GM21576 (cell line): ENCODE measurements at regions not wholly inside any gene's neighbourhood (a gene's known extent, or its start where the extent isn't known, plus 50 kb on each side); places are given as distances from the start of the nearest gene placed in this dataset.
A peak's percentile ranks its signal among the peaks of the same experiment; 100 is the strongest.
"Not testable (repeated sequence)": the region's sequence is repeated elsewhere in the genome, so short reads cannot be mapped to it uniquely, and the experiment has no call there.

Source experiments
- ATAC-seq: cut with Tn5 transposase; IDR thresholded peaks from one replicate; pipeline ENCODE4 v1.9.1; 2021; ENCODE audit warnings: mild to moderate bottlenecking, moderate library complexity; ENCODE audit not compliant: unreplicated experiment

DNA sequence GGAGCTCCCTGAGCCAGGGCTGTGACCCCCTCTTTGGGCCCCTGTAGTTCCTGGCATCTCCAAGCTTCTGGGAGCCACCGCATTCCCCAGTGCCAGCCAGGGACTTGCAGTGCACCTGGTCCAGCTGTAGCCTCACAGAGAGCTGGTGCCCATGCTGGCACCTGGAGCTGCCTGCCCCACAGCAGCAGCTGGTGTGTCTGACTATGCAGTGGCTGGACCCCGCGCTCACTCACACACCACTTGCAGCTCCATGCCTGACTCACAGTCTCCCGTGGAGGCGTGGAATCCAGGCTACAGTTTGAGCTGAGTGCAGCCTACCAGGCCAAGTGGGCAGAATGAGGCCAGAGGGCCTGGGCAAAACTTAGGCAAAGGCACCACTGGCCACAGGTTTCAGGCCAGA, 102.2 kb upstream of the NAMPT start:
- no peak for ATAC-seq

DNA sequence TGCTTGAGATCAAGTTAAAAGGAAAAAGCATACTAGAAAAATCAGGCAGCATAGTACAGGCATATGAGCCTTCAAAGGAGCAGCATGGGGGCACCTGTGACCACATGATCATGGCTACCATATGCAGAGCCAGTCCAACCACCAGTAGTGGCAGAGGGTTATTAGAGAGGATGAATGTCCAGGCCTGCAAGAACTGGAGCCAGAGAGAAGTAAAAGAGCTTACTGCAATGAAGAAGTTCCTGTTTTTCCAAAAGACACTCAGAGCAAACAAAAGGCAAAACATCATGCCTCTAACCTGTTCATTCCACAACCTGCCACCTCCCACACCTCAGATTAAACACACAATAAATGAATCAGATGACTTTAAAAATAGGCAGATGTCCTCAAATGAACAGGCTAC, 99.6 kb upstream of the NAMPT start:
- no peak for ATAC-seq

DNA sequence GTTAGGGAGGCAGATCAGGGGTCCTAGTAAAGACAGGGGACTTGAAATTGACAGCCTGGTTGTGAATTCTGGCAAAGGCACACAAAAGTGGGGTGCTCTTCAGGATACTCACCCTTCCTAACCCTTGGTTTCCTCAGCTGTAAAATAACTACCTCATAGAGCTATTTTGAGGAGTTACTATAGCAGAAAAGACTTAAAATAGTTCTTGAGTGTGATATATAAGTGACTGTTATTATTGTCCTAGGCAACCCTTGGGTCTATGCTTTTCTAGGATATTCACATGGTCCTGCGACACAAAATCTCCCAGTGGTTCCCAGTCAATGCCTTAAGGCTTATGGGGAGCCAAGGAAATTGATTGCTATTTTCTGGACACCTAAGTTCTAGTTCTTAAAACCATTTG, 98.1 kb upstream of the NAMPT start:
- ATAC-seq = no peak

DNA sequence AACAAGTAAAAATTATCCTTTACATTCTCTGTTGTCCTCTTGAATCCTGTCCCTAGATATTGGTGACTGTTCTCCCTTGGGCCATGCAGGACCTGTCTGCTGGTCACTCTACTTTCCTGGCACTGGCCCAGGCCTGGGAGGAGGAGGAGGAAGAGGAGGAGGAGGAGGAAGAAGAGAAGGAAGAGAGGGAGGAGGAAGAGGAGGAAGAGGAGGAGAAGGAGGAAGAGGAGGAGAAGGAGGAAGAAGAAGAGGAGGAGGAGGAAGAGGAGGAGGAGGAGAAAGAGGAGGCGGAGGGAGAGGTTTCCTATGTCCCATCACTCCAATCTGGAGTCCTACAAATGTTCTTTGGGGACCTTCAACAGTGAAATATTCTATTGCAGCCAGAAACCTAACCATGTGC, 97.3 kb upstream of the NAMPT start:
- no peak for ATAC-seq

GRCh38 chr7:106381252-106381651, 96.5 kb upstream of the NAMPT start:
- no peak for ATAC-seq

GRCh38 chr7:106377847-106378361, 93.1 kb upstream of the NAMPT start:
- no peak for ATAC-seq

DNA sequence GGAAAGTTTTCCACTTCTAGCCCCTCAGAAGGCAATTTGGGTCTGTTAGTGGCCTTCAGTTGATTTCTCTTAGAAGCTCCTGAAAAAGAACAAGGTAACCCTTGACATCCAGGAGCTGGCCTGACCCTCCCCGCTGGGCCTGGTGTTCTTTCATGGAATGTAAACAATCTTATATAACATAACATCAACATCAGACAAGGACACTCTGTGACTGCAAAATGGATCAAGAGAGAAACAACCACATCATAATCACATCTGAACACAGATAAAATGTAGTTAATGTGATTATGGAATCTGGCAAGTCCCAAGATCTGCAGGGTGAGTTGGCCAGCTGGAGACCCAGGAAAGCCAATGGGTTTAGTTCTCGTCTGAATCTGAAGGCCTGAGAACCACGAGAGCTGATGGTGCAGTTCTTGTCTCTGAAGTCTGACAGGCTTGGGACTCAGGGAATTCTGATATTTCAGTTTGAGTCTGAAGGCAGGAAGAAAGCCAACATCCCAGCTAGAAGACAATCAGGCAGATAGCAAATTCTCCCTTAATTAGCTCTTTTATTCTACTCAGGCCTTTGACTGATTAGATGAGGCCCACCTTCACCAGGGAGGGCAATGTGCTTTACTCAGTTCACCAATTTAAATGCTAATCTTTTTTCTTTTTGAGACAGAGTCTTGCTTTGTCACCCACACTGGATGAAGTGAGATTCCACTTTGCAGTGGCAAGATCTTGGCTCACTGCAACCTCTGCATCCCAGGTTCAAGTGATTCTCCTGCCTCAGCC, 91.4 kb upstream of the NAMPT start:
- no peak for ATAC-seq

GRCh38 chr7:106375499-106375898, 90.7 kb upstream of the NAMPT start:
- ATAC-seq = no peak

GRCh38 chr7:106374437-106374836, 89.7 kb upstream of the NAMPT start:
- no peak for ATAC-seq

- no peak for ATAC-seq
Measured at GRCh38 chr7:106372595-106373318, 88.0 kb upstream of the NAMPT start.

GRCh38 chr7:106372126-106372525, 87.3 kb upstream of the NAMPT start:
- no peak for ATAC-seq

GRCh38 chr7:106371629-106372028, 86.8 kb upstream of the NAMPT start:
- no peak for ATAC-seq

- ATAC-seq = no peak
Measured at GRCh38 chr7:106370542-106370941, 85.8 kb upstream of the NAMPT start.

DNA sequence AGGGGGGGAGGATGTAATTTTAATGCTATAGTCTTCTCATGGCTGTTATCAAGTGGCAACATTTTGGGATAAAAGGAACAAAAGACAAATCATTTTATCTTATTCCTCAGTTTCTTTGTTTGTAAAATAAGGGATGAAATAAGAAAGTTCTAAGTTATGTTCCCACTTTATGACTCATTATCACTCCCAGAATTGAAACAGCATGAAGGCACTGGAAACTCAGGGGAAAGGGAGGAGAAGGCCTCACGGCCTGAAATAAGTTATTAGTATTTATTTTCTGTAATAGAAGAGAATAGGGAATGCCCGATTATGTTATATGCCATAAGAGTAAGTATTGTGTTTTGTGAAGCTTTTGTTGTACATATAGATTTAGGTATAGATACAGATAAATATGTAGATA, 85.0 kb upstream of the NAMPT start:
- no peak for ATAC-seq

- ATAC-seq = no peak
Measured at GRCh38 chr7:106369352-106369751, 84.6 kb upstream of the NAMPT start.

DNA sequence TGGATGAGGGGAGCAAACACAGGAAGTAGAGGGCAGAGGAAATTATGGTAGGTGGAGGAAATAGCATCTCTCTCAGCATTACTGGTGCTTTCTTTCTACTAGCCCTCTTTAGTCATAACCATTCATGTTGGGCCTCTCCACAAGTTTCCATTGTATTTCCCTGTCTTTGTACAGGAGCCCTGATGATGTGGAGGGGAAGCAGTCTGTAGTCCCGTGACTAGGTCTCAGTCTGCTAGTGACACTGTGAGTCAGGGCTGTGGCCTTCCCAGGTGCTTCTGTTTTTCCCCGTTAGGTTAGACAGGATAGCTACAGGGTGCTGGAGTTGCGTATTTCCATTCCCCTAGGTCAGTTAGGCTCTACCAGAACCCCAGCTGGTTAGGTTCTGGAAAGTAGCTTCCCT, 82.9 kb upstream of the NAMPT start:
- ATAC-seq = no peak

DNA sequence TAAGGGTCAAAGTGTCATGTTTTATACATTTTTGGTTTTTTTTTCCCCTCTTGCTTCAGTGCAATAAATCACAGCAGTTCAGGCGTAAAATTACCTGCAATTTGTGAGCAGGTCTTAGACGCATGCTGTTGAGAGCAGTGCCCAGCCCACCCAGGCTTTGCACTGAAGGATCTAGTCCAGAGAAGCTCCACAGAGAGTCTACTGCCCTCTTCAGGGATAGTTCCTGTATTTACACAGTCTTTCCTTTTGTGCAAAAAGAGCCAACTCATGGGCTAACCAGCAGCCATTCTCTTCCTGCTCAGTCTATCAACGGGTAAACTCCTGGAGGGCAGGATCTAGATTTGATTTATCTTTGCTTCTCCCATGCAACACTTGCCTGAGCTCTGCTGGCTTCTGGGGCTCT, 82.2 kb upstream of the NAMPT start:
- no peak for ATAC-seq

GRCh38 chr7:106365252-106366005, 80.6 kb upstream of the NAMPT start:
- peak; percentile 83 for ATAC-seq

DNA sequence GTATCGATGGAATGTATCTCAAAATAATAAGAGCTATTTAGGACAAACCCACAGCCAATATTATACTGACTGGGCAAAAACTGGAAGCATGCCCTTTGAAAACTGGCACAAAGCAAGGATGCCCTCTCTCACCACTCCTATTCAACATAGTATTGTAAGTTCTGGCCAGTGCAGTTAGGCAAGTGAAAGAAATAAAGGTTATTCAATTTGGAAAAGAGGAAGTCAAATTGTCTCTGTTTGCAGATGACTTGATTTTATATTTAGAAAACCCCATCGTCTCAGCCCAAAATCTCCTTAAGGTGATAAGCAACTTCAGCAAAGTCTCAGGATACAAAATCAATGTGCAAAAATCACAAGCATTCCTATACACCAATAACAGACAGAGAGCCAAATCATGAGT, 77.7 kb upstream of the NAMPT start:
- ATAC-seq = not testable (repeated sequence)

DNA sequence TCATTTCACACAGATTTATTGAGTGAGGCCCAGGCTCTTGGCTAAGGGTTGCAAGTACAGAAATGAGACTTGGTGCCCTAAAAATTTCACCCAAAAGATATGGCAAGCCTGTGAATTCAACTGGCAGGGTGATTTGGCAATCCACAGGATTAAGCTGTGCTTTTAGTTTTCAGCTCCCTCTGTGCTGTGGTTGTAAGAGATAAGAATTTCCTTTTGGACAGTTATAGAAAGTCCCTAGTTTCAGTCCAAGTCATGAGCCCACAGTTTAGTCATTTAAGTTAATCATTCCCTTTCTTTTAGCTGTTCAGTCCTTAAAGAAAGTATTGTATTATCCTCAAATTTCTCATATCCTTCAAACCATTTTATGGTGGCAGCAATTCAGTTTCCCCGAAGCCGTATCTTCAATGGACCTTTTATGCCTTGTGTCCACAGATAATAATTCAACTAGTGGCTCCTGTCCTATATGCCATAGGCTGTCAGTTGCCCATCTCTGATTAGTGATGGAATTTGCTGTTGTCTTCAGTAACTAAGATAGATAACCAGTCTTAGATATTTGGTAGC, 73.4 kb upstream of the NAMPT start:
- ATAC-seq = no peak

DNA sequence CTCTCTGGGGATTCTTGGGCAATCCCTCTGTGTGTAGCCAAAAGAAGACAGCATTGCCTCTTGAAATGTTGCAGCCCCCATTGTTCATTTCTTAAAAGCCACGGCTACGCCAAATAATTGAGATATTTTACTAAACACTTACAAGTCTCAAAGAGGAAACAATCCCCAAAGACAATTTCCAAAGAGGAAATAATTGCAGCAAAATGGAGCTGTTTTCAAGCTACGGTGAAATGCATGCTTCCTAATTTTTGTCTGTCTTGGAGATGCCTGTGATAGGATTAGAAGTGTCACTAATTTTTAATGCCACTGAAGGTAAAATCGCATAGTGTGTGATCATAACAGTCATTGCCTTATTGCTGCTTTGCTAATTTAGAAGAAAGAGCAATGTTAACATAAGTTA, 72.9 kb upstream of the NAMPT start:
- ATAC-seq = no peak
